Esophagus squamous epithelium (tissue), 4 donors: ENCODE measurements at regions not wholly inside any gene's neighbourhood (a gene's known extent, or its start where the extent isn't known, plus 50 kb on each side); places are given as distances from the start of the nearest gene placed in this dataset.

ENCODE experiments used
- CTCF ChIP-seq, 6 experiments: fragments of 450-650 bp in 4 of 6; fragments of 200-600 bp in 2 of 6; sonication (generic) in 2 of 6; IDR thresholded peaks; one replicate each; pipeline ENCODE4 v1.5.1; 2016 to 2019; ENCODE audit warnings: antibody characterized with exemption in 6 of 6, mild to moderate bottlenecking in 4 of 6, moderate library complexity in 4 of 6
- POLR2A ChIP-seq, 4 donors: fragments of 450-650 bp; IDR thresholded peaks; one replicate each; pipeline ENCODE4 v1.6.1; 2017; ENCODE audit warnings: antibody characterized with exemption in 4 of 4, mild to moderate bottlenecking in 4 of 4, moderate library complexity in 3 of 4

DNA sequence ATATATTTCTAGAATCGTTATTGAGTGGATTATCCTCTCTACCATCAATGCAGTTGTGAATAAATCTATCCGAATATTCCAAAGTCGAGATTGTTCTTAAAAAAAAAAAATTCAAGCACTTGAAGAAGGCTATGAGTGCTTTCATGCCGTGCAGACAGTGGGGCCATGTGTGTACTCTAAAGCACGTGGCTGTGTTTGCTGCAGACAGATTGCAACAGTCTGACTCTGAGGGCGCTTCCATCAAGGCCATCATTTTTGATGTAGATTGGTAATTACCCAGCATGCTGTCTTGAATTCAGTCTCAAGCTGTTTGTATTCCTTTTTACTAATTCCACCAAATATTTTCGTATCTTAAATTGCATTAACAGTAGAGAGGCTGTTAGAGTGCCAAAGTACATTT, 325.9 kb upstream of the LINC00305 start:
- no peak for TF ChIP-seq CTCF (IDR thresholded peaks at IDR 0.05)
- no peak for TF ChIP-seq POLR2A (IDR thresholded peaks at IDR 0.05)
